ENCODE measurements at regions not wholly inside any gene's neighbourhood (a gene's known extent, or its start where the extent isn't known, plus 50 kb on each side); places are given as distances from the start of the nearest gene placed in this dataset.

DNA sequence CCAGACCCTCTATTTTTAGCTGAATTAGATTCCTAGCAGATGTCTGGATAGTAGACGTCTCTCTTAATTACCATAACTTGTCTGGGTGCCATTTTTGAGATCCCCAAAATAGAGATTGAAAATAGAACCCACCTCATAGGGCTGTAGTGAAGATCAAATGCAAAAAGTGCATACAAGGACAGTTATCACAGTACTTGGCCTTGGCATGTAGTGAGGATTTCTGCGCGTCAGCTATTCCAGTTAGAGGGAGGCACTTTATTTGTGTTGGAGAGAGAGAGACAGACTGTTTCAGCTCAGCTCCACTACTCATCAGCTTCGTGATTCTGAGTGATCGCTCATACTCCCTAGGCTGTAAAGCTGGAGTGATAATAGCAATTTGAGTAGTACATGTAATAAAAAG is 59.6 kb upstream of the CDH13 start:
- DNase-seq (ENCODE audit: low spot score): no peak

GRCh38 chr16:82563401-82563800 is 63.4 kb upstream of the CDH13 start:
- DNase-seq (ENCODE audit: low spot score): no peak

DNA sequence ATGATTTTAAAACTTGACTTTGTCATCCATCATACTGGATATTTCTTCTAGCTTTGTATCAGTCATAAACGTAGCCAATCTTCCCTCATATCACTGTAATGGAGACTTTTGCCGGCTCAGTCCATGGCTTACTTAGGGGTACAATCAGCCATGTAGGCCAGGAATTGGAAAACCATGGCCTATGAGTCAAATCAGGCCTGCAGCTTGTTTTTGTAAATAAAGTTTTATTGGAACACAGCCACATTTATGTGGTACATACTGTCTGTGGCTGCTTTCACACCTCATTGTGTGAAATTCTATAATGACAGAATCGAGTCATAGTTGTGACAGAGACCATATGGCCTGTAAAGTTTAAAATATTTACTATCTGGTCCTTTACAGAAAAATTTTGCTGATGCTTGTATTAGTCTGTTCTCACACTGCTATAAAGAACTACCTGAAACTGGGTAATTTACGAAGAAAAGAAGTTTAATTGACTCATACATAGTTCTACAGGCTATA is 64.5 kb upstream of the CDH13 start:
- no peak for DNase-seq (ENCODE audit: low spot score)

DNA sequence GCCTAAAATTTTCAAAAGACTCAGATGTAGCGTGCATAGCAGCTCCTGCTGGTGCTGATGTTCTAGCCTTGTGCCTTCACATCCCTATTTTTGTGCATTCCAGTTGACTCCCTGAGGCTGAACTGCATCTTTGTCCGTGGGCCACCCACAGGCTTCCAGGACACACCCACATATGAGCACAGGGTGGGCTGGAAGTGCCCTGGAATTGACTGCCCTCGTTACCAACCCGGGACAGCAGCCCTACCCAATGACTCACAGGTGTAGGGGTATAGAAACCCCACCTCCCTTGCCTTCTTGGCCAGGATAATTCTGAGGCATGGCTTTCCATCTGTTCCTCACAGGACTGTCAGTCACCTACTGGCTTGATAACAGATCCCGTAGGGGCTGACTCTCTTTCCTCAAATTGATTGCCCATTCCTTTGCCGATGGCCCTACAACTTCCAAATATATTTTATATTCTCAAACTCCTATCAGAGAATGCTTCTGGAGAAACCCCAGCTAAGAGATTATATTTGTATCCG is 65.9 kb upstream of the CDH13 start:
- DNase-seq (ENCODE audit: low spot score): no peak

GRCh38 chr16:82544378-82545160 is 82.2 kb upstream of the CDH13 start:
- no peak for DNase-seq (ENCODE audit: low spot score)

DNA sequence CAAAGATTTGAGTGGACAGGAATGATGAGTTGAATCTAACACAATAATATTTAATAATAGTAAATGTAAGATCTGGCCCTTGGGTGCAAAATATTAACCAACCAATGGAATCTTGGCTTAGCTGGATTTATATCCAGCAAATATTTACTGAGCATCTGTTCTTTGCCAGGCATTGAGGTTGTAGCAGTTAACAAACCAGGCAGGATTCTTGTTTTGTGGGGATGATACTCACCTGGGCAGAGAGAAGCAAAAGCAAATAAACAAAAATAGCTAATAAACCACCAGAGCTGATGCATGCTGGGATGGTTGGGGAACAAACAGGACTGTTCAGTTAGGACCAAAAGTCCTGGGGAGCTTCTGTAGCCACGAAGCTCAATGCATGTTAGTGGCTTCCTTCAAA is 84.1 kb upstream of the CDH13 start:
- no peak for DNase-seq (ENCODE audit: low spot score)

GRCh38 chr16:82541103-82541502 is 85.7 kb upstream of the CDH13 start:
- no peak for DNase-seq (ENCODE audit: low spot score)

- DNase-seq (ENCODE audit: low spot score): no peak
Measured at GRCh38 chr16:82535764-82536163, 91.0 kb upstream of the CDH13 start.

DNA sequence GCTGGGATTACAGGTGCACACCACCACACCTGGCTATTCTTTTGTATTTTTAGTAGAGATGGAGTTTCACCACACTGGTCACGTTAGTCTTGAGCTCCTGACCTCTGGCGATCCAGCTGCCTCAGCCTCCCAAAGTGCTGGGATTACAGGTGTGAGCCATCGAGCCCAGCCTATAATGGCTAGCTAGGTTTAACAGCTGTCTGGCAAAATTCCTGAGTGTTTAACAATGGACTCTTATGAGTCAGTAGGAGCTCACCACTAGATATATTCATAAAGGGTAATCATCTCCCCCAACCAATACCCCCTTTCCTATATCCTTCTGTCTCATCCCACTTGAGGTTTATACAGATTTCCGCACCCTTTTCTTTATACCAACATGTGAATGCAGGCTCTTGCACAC is 91.5 kb upstream of the CDH13 start:
- DNase-seq (ENCODE audit: low spot score): no peak

DNA sequence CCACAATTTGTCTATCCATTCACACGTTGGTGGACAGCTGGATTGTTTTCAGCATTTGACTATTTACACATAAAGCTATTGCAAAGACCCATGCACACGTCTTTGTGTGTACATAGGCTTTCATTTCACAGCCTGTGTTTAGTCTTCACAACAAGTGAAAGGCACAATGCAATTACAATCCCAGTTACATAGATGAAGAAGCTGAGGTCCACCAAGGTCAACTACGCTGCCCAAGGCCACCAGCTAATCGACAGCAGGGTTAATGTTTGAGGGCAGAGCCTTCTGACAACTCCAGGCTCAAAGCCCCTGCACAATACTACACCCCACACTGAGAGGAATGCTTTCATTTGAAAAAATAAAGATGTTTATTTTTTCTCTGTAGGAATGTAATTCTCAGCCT is 93.6 kb upstream of the CDH13 start:
- no peak for DNase-seq (ENCODE audit: low spot score)

GRCh38 chr16:82530883-82531282 is 95.9 kb upstream of the CDH13 start:
- DNase-seq (ENCODE audit: low spot score): no peak

DNA sequence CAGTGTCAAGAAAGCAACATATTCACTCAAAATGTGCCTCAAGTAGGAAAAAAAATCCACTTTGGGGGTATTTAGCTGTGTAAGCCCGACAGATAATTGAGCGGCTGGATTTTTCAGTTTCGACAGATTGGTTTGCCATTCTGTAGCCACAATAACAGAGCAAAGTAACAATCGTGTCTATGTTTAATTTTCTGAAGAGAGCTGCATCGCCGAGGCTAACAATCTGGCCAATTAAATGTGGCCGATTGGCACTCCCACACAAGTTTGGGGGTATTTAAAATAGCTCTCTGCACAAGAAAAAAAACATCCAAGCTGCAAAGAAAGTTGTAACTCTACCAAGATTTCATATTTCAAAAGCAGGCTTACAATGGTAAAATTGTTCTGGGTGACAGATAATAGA is 99.7 kb upstream of the CDH13 start:
- DNase-seq (ENCODE audit: low spot score): no peak

DNA sequence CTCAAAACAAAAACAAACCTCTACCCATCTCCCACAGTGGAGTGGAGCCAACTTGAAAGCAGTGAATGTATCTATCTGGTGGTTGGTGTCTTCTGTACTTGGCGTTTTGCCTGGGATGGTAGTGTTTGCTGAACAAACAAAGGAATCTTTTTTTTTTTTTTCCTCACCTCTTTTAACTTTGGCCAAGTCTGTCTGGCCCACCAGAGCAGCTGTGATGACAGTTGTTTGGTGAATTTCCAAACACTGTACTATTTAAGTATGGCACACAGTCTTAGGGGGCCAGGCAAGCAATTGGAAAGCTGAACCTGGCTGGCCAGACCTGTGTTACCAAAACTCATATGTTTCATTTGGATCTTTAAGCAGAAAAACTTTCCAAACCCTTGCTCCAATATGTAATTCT is 101.8 kb upstream of the CDH13 start:
- DNase-seq (ENCODE audit: low spot score): no peak

GRCh38 chr16:82523815-82524214 is 103.0 kb upstream of the CDH13 start:
- no peak for DNase-seq (ENCODE audit: low spot score)

- no peak for DNase-seq (ENCODE audit: low spot score)
Measured at GRCh38 chr16:82522026-82522425, 104.7 kb upstream of the CDH13 start.

DNA sequence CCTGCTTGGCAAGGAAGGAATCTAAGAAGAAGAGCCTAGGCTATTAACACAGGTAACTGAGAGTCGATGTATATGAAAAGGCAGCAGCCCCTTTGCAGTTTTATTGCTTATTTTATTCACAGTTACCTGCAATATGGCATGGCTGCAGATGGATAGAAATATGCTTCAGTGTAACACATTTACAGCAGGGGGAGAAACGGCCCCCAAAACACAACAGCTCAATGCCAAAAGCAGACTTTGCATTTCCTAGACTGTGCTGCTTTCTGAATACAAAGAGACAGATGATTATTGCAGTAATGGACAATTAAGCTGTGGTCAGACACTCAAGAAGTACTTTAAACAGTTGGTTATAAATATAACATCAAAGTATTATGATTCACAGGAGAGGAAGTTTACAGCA is 108.0 kb upstream of the CDH13 start:
- no peak for DNase-seq (ENCODE audit: low spot score)

DNA sequence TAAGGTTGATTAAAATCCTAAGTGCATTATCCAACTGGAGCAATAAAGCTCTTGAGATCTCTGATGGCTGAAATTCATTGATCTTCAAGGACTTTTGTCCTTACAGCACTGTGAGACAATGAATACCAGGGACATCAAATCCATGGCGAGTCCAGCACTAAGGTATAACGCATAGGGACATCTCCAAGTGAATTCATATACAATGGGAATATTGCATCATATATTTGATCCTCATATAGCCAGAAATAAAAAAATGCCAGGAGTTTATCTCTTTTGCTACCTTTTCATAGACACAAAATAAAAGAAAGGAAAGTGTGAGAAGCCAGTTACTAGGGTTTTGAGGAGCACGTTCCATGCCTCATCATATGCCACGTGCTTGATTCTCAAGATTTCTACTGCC is 112.5 kb upstream of the CDH13 start:
- DNase-seq (ENCODE audit: low spot score): no peak

GRCh38 chr16:82510789-82511305 is 115.9 kb upstream of the CDH13 start:
- no peak for DNase-seq (ENCODE audit: low spot score)

DNA sequence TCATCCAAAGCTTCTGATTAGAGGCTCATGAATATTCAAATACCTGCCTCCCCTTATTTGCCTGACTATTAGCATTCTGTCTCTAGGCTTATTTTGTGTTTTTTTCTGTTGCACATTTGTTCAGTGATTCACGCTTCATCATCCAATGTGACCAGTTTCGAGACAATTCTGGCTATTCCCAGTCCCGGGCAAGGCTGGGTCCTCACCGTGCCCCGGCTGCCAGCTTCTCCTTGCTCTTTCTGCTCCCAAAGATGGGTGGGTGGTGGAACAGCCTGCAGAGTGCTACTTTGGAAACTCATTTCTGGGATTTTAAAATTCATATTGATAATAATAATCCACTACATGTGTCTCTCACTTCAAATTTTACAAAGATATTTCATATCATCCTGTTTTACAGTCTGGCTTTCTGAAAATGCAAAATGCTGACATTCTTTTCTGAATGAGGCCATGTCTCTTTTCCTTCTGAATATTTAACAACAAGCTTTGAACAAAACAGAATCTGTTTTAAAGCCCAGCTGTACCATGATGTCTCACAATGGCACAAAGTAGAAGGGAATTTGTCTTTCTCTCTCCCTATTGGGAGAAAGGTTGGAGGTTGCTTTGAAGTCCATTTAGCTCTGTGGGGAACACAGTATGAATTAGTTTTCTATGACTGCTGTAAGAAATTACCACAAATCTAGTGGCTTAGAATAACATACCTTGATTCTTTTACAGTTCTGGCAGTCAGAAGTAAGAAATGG is 116.9 kb upstream of the CDH13 start:
- no peak for DNase-seq (ENCODE audit: low spot score)

GRCh38 chr16:82506692-82507670 is 119.8 kb upstream of the CDH13 start:
- no peak for DNase-seq (ENCODE audit: low spot score)

DNA sequence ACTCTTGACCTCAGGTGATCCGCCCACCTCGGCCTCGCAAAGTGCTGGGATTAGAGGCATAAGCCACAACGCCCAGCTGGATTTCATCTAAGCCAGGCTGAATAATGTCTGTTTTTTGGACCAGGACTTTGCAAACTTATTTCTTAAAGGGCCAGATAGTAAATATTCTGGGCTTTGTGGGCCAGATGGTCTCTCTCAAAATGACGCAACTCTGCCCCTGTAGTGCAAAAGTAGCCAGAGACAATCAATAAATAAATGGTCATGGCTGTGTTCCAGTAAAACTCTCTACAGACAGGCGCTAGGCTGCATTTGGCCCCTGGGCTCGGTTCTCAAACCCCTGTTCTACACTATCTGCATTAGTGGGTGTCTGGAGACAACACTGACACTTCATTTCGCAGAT is 121.9 kb upstream of the CDH13 start:
- no peak for DNase-seq (ENCODE audit: low spot score)

DNA sequence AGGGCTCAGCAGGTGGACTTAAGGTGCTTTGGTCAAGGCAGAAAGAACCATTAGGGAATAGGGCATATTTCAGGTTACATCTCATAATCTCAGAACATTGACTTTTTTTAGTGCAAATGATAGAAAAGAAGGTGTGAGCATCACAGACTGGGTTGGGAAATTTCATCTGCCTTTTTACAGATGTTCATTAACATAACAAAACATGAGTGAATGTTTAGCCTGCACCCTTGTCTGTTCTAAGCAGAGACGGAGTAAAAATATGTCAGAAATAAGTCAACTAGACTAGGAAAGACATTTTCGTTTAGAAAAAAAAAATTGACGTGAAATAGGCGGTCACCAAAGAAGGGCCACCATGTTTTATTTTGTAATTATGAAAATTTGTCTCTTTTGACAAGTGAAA is 127.5 kb upstream of the CDH13 start:
- DNase-seq (ENCODE audit: low spot score): no peak
